GM19452 (cell line): ENCODE measurements at regions not wholly inside any gene's neighbourhood (a gene's known extent, or its start where the extent isn't known, plus 50 kb on each side); places are given as distances from the start of the nearest gene placed in this dataset.
"Not testable (repeated sequence)": the region's sequence is repeated elsewhere in the genome, so short reads cannot be mapped to it uniquely, and the experiment has no call there.

Experiments
- ATAC-seq: cut with Tn5 transposase; IDR thresholded peaks from one replicate; pipeline ENCODE4 v1.9.1; 2021; ENCODE audit not compliant: unreplicated experiment

DNA sequence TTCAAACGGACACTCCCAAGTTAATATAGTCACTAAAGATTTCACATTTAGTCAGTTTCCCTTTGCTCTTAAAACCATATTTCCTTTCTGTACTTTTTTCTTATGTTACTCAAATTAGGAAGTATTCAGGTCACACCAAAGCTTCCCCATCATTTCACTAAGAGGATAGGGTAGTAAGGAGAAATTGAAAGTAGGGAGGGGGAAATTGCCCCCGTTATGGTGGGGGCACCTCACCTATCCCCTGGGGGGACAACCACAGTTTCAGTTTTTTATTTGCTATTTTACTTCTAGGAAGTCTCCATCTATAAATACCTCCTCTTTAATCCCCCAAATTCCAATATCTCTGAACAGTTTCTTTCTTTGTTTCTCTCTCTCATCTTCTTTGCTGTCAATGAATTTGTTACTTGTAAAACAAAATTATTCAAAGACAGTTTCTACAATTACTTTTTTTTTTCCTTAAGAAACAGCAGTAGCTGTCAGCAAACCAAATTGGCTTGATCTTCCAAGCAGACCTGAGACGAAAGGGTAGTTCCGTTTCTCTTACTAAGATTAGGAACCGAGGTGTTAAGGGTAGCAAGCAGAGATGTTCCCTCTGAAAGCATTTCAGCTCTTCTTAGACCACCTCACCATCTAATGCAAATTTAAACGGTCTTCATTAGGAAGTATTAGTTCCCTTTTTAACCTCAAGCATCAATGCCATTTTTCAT lies 160.2 kb upstream of the KLF3 start:
- peak; percentile 84 for ATAC-seq

DNA sequence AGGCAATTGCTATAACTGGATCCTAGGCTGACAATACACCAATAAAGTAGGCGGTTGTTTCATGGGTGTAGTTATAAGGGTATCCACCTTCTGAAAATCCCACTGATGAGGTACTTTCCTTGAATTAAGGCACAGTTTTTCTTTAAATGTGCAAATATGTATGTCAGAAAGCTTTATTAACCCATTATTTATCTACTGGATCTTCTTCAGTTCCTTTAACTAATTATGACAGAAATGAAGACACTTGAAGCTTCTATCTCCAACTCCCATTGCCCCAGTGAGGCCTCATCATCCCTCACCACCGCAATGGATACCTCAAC lies 159.6 kb upstream of the KLF3 start:
- peak; percentile 2 for ATAC-seq

DNA sequence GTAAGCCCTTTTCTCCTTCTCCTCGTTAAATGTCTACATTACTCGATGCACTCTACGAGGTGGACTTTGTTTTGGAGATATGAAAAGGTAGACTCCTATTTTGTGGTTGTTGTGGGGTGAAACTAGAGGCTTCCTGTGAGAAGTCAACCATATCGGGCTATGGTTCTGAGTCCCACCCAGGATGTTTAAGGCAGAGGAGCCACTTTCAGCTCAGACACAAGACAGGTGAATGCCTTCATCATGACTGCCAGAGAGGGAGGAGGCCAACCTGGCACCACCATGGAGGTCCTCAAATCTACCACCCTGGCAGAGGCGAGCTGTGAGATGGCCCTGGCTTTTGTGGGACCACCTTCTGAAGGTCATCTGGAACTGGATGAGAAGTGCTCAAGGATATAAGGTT lies 154.4 kb upstream of the KLF3 start:
- no peak for ATAC-seq

DNA sequence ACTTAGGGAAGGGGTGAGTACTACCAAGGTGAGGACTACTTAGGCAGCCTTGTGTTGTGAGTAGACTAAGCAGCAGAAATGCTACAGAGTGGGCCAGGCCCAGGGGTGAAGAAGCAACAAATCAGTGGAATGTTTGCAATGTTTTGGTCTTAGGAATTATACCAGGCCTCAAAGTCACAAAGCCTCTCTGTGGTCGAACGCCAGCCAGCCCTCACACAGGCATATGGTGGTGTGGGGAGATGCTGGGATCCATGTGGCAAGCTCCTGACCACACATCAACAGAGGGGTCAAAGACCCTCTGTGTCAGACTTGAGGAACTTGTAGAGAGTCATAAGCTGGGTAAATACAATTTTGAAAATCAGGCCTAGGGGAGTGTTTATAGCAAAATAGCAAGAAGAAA lies 153.8 kb upstream of the KLF3 start:
- ATAC-seq = no peak

DNA sequence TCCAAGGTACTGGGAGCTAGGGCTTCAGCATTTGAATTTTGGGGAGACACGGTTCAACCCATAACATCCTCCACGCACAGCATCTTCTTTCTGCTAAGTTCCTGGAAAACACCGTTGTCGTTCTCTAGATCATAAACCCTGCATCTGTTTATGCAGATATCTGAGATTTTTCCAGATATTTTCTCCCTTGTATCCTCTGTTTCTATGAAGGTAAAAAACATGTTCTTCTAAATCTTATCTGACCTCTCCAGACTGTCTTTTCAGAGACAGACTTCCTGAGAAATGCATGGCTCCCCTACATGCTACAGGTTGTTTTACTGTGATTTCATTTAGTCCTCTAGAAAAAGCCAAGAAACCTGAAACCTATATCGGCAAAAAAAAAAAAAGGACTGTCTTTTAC lies 152.3 kb upstream of the KLF3 start:
- ATAC-seq = no peak

DNA sequence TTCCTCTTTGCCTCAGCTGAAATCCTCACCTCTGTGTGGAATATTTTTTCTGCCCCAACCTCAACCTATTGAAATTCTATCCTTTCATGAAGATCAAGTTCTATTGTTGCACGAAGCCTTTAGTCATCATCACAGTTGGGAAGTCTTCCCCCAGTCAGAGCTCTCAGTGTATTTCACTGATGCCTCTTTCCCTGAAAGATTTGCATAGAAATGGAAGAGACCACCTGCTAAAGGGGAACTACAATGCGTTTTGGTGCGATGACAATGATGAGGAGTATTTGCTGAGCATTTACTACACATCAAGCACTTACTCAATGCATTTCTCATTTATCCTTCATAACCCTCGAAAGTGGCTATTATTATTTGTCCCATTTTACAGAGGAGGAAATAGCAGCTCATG lies 151.2 kb upstream of the KLF3 start:
- no peak for ATAC-seq

DNA sequence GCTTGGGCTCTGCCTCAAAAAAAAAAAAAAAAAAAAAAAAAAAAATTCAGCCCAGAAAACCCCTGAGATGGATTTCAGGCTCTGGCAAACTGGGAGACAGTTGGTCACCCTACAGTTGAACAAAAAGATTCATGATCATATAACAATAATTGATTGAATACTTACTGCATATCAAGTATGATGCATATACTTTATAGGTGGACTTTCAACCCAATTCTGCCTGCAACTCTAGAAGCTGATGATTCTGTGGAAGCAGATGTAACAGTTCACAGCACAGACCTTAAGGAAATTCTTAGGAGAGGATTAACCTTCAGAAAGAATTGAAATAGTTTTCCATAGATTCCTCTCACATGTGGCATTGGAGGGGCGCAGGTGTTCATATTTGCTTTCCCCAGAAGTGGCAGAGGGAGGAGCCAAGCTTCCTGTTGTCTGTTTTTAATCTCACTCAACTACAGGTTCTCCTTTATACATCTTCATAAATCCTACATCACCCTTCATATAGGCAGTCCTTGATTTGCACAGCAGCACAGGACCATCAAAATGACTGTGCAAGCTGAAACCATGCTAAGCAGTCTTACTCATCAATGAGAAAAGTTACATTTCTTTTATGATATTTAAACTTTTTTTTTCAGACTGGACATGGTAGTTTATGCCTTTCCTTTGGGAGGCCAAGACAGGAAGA lies 149.4 kb upstream of the KLF3 start:
- no peak for ATAC-seq

DNA sequence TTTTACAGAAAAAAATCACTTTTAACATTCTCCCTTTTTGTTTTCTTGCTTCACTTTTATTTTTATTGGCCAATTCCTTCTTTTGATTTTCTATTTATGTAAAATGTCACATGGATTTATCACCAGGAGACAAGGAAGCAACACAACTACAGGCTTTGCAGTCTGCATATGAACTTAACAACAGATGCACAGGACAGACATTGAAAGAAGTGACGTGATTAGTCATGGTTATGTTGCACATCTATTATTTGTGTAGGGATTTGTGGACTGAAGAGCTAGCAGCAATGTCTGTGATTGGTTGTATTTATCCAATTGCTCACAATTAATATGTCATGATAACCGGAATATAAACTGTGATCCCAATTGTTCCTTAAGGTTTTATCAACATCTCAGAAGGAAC lies 147.8 kb upstream of the KLF3 start:
- no peak for ATAC-seq

DNA sequence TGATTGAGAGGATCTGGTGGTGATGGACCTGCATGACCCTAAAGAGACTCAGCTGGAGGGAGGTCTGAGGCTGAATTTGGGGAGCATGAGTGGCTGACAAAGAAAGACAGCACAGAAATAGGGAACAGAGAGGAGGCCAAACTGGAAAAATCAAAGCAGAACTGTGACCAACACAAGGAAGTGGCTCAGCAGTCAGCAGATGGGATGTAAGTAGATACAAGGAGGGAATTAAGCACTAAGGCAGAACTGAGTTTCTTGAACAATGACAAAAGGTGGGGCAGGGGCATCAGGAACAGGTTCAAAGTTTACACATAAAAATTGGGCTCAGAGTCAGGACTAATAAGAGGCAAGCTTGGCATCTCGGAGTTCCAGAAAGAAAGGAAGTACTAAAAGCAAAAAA lies 144.3 kb upstream of the KLF3 start:
- ATAC-seq = no peak

DNA sequence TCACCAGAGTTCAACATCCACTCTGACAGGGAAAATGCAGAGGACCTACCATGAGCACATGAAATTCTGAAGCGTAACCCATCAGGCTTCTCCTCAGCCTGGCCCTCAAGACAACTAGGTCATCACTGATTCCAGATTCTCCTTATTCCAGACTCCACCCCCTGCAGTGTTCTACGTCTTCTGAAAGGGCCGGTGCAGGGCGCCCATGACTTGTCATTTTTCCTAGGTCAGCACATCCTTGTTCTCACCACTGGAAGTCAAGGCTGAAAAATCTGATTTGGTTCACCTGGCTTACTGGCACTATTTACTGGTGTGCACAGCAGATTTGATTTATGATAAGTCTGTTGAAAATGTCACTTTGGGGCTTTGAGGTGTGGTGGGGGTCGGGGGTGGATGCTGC lies 140.9 kb upstream of the KLF3 start:
- no peak for ATAC-seq

DNA sequence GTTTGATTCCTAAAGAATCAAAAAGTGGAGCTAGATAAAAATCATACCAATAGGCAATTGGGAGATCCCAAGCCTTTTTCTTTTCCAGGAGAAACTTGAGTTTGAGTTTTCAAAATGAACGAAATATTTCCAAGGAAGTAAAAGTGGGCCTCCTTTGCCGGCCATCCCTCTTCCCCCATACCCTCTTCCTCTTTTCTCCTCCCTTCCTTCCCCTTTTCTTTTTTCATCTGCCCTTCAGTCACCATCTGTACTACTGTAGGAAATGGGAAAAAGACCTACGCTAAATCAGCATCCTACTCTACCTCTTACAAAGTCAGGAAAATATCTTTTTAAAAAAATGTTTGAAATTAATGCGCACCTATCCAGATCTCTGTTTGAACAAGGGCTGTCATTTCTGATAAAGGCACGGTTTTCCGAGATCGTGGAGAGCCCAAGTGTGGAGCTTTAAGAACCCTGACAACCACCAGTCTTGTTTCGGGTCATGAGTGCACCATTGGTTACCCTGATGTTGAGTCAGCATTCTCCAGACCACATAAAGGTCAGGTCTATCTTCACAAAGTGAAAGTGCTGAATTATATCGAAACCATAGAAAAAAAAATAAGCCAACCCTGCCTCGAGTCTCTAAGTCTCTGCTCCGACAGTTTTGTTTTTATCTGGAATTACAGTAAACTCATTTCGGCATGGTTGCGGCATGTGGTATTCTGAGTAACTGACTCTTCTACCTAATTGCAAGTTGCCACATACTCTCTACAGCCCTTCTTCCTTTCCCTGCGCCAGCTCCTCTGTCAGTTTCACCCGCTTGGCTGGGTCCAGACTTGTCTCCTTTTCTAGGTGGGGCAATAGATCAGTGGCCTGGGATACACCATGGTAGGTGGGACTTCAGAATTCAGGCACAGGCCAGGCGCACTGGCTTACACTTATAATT lies 140.2 kb upstream of the KLF3 start:
- peak; percentile 97 for ATAC-seq

DNA sequence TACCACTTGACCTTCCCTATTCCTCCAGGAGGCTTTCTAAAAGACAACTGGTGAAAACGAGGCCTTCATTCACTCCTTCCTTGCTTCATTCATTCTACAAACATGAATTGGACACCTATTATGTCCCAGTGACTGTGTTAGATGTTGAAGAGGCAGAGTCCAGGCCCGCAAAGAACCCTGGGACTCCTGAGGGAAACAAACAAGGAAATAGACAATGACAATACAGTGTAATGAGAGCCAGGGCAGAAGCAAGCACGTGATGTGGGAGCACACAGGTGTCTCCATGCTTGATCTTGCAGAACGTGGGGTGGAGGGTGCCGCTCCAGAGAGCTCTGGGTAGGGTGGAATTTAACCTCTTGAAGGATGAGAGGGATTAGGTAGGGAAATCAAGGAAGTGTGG lies 137.6 kb upstream of the KLF3 start:
- ATAC-seq = no peak

DNA sequence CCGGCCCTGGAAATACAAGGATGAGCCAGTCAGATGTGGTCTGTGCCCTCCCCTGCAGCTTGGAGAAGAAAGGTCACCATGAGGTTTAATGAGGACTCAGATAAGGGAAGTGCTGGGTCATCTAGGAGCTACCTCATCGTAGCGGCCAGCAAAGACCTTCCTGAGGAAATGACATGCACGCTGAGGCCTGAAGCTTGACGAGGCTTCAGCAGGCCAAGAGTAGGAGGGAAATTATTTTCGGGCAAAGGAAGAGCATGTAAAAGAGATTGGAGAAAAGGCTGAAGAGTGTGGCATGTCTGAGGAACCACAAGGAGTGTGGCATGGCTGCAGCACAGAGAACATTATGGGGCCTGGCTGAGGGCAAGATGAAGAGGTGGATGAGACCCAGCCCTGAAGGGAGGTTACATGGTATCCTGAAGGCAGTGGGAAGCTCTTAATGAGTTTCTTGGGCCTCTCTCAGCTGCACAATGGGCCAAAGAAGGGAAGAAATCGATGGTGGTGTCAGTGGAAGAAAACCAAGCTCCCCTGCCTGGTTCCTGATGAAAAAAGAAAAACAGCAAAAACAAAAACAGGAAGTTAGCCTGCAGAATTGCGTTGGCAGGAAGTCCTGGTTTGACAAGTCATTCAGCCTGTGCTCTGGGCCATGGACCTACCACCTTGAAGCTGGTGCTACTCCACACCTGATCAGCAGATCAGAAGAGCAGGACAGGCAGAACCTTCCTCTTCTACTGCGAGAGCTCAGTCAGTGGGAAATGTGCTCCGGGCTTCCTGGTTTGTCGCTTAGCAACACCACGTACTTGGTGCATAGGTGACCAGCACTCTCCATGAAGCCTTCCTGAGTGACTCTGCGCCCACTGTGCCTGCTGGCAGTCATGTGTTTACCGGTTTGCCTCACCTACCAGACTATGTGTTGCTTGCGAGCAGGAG lies 134.5 kb upstream of the KLF3 start:
- ATAC-seq = peak; percentile 83

DNA sequence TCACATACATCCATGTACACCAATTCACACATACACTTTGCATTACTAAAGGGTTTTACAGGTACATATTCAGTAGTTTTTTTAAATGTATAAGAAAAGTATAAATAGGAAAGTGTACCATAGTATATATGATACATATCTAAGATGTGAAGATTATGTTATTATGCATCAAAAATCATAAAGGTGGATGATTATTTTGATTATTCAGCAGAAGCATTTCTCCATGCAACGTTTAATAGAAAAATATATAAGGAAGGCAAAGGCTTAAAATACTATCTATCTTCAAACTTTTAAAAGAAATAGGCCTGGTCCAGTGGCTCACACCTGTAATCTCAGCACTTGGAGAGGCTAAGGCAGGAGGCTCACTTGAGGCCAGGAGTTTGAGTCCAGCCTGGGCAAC lies 133.5 kb upstream of the KLF3 start:
- ATAC-seq = no peak

DNA sequence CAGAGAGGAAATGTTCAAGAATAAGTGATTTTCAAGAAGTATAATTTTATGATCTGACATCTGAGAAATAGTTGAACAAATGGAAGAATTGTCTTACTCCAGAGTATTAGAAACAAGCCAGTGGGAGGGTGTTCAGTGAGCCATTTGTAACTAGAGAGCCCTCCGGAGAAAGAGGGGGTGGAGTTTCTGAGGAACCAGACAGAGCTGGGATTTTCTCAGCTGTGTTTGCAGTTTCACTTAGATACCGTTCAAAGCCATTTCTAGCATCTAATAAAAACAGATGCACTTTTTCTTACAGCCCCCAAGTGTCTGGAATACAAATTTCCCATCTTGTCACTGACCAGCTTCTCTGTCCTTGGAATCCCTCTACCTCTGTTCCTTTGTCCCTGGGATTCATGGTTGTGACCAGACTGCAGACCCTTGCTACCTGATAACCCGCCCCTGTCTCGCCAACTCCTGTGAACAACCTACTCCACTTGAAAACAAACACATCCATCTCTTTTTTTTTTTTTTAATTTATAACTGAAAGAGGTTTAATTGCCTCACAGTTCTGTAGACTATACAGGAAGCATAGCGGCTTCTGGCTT lies 132.8 kb upstream of the KLF3 start:
- ATAC-seq = no peak

DNA sequence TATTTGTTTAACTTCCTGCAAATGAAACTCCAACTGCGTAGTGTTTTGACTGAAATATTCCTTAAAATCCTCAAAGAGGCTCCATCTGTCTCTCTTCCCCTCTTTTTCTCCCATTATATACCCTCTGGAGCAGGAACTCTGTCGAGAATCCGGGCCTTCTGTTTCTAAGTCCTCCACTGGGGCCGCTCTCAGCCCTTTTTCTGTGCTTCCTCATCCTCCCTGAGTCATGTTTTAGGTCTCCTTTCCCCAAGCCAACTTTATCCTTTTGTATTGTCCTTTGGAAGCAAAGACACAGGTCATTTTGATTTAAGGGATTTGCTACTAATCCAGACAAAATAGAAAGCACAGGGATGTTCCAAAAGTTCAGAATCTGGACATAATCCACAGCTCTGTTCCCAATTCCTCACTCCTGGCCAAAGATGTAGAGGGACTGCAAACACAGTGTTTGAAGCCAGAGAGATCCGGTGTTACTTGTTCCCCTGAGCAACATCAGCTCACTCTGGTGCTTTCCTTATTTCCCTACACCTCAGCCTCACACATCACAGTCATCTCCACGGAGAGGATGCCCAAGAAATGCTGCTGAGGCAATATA lies 131.0 kb upstream of the KLF3 start:
- no peak for ATAC-seq

DNA sequence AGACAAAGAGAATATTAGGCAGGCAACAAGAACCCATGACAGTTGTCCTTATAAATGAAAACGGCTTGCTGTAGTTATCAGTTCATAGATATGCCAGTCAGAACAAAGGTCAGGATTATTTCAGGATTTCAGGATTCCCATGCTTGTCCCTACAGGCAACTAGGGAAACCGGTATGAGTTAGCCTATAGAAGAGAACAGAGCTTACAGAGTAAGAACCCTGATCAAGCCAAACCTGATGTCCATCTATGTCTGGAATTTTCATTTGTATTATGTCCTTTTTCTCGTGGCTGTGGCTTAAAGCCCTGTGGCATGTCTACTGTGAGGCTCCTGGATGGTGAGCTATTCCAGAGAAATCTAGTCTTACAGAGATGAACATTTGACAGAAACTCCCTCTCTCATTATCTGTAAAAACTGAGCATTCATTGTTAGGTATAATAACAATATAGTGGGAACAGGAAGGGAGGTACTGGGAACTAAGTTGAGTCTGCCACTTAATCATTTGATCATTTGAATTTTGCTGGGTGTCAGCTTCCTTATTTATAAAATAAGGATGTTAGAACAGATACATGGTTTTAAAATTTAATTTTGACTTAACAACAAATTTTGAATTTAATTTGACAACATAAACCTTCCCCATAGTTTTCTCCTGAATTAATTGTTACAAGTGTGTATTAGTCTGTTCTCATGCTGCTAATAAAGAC lies 129.5 kb upstream of the KLF3 start:
- ATAC-seq = no peak

DNA sequence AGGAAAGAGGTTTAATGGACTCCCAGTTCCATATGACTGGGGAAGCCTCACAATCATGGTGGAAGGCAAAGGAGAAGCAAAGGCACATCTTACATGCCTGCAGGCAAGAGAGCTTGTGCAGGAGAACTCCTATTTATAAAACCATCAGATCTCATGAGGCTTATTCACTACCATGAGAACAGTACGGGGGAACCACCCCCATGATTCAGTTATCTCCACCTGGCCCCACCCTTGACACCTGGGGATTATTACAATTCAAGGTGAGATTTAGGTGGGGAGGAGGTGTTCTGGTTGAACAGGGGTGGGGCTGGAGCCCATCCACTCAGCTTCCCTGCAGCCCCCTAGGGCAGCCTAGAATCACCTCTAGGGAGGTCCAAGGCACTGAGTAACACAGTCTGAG lies 128.9 kb upstream of the KLF3 start:
- not testable (repeated sequence) for ATAC-seq

DNA sequence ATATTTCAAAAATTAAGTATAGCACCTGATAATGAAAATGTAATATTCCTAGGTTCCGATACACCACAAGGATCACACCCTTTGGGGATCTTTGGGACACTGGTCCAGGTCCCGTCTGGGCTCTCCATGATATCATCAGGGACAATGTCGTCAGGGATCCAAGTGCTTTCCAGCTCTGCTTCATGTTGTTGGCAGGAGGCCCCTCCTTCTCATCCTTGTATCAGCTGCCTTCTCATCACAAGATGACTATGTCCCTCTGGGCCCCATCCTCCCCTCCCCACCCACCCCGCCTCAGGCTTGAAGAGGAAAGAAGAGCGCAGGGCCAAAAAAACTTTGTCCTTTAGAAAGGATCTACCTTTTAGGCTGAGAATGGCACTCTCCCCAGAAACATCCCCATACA lies 128.3 kb upstream of the KLF3 start:
- no peak for ATAC-seq

DNA sequence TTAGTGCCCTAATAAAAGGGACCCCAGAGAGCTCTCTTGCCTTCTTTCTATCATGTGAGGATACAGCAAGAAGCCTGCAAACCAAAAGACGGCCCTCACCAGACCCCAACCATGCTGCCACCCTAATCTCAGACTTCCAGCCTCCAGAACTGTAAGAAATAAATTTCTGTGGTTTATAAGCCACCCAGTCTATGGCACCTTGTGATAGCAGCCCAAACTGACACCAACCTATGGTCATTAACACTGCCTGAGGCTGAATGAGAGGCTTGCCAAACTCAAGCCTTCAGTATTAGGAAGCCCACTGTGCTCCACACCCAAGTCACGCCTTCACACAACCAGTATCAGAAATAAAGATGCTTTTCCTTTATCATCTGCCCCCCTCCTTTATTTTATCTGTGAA lies 127.3 kb upstream of the KLF3 start:
- ATAC-seq = no peak
